ENCODE measurements at regions not wholly inside any gene's neighbourhood (a gene's known extent, or its start where the extent isn't known, plus 50 kb on each side); places are given as distances from the start of the nearest gene placed in this dataset.

DNA sequence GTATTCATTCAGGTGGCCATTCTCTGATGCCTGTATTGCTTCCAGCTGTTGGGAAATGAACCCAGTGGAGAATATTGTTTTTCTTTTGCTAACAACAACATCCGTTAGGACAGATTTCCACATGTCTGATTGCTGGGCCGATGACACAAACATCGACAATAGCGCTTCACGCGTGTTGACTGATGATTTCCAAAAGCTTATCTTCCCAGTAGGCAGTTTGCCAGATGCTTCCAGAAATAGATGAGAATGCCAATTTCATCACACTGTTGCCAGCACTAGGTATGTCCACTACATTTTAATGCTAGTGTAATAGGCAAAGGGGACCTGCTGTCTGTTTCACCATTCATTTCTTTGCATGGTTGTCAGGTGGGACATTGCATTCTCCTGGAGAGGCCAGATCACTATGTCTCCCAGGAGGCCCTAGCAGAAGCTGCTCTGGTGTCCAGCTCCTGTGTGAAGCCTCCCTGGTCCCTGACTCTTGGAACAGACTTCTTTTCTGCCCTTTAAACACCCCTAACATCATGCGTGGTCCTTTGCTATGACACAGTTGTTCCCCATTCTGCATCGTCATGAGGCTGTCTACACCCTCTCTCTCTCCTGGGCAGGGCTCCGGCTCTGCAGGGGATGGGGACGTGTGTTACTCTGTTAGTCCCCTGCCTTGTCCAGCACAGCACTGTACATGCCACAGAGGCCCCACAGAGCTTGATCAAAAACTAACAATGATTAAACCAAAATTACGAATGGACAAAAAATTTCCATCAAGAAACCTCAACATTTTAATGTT is 181.6 kb downstream of the CDH26 start:
- Histone ChIP-seq H2AFZ (ENCODE audit: low read length, unreplicated experiment) (no peak overlapping the region), H3K36me3 (ENCODE audit: insufficient read depth, low read length) (no peaks in the 10 kb centered on the region), H3K27me3 (ENCODE audit: insufficient read depth, low read length) (peaks cover 8% of the 10 kb centered on the region; the same call in 1 of the 2 replicates), H3K79me2 (ENCODE audit: control insufficient read depth, insufficient read depth, low read length, unreplicated experiment) (no peaks in the 10 kb centered on the region), H3K4me1 (ENCODE audit: control insufficient read depth, insufficient read depth, low read length, unreplicated experiment) (no peaks in the 10 kb centered on the region), H3K27ac (ENCODE audit: low read depth, low read length) (no peak overlapping the region), H3K4me3 (ENCODE audit: low read depth, low read length) (no peak overlapping the region)

GRCh38 chr20:60142587-60142986 is 184.4 kb downstream of the CDH26 start:
- Histone ChIP-seq H2AFZ (ENCODE audit: low read length, unreplicated experiment) (no peak overlapping the region), H3K27ac (ENCODE audit: low read depth, low read length) (no peak overlapping the region), H3K4me3 (ENCODE audit: low read depth, low read length) (no peak overlapping the region), H3K4me1 (ENCODE audit: control insufficient read depth, insufficient read depth, low read length, unreplicated experiment) (no peaks in the 10 kb centered on the region), H3K27me3 (ENCODE audit: insufficient read depth, low read length) (peaks cover 12% of the 10 kb centered on the region; the same call in 1 of the 2 replicates), H3K36me3 (ENCODE audit: insufficient read depth, low read length) (no peaks in the 10 kb centered on the region), H3K79me2 (ENCODE audit: control insufficient read depth, insufficient read depth, low read length, unreplicated experiment) (no peaks in the 10 kb centered on the region)

DNA sequence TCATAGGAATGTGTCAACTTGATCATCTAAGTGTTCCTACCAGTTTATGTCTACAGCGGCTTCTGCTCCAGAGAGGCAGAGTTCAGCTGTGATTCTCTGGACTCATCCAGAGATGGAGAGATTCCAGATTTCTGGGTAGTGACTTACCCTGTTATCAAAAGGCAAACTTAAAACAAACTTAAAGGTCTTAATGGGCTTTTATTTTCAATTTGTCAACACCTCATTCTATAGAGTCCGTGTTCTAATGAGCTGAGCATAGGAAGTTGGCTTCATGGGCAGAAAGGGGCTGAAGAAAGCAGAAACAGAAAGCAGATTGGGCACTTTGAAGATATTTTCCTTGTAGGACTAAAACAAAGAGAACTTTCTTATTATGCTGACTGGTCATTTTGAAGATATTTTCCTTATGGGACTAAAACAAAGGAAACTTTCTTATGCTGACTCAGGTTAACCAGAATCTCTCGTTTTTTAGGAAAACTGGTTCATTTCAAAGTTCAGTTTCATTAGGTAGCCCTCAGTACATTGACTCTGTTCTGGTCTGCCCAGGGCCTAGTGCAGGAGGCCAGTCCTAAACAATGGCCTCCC is 185.1 kb downstream of the CDH26 start:
- Histone ChIP-seq H3K4me1 (ENCODE audit: control insufficient read depth, insufficient read depth, low read length, unreplicated experiment) (no peaks in the 10 kb centered on the region), H3K79me2 (ENCODE audit: control insufficient read depth, insufficient read depth, low read length, unreplicated experiment) (no peaks in the 10 kb centered on the region), H3K27me3 (ENCODE audit: insufficient read depth, low read length) (peaks cover 12% of the 10 kb centered on the region; the same call in 1 of the 2 replicates), H3K4me3 (ENCODE audit: low read depth, low read length) (no peak overlapping the region), H2AFZ (ENCODE audit: low read length, unreplicated experiment) (no peak overlapping the region), H3K36me3 (ENCODE audit: insufficient read depth, low read length) (no peaks in the 10 kb centered on the region), H3K27ac (ENCODE audit: low read depth, low read length) (no peak overlapping the region)

DNA sequence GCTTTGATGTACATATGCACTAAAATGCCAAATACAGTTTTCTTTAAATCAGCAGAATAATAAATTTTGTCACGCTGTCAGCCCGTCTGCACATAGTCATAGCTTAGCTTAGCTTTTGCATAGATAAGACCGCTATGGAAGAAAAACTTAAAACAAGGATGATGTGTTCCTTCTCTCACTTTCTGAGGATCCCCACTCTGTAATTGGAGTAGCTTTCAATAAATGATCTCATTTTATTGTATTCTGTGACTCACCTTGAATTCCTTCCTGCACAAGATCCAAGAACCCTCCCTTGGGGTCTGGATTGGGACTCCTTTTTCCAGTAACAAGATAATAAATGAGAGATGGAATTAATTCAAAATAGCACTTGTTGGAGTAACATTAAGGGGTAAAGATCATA is 186.2 kb downstream of the CDH26 start:
- Histone ChIP-seq H3K4me3 (ENCODE audit: low read depth, low read length) (no peak overlapping the region), H3K4me1 (ENCODE audit: control insufficient read depth, insufficient read depth, low read length, unreplicated experiment) (no peaks in the 10 kb centered on the region), H3K36me3 (ENCODE audit: insufficient read depth, low read length) (no peaks in the 10 kb centered on the region), H3K27ac (ENCODE audit: low read depth, low read length) (no peak overlapping the region), H3K79me2 (ENCODE audit: control insufficient read depth, insufficient read depth, low read length, unreplicated experiment) (no peaks in the 10 kb centered on the region), H2AFZ (ENCODE audit: low read length, unreplicated experiment) (no peak overlapping the region), H3K27me3 (ENCODE audit: insufficient read depth, low read length) (peaks cover 12% of the 10 kb centered on the region; the same call in 1 of the 2 replicates)

DNA sequence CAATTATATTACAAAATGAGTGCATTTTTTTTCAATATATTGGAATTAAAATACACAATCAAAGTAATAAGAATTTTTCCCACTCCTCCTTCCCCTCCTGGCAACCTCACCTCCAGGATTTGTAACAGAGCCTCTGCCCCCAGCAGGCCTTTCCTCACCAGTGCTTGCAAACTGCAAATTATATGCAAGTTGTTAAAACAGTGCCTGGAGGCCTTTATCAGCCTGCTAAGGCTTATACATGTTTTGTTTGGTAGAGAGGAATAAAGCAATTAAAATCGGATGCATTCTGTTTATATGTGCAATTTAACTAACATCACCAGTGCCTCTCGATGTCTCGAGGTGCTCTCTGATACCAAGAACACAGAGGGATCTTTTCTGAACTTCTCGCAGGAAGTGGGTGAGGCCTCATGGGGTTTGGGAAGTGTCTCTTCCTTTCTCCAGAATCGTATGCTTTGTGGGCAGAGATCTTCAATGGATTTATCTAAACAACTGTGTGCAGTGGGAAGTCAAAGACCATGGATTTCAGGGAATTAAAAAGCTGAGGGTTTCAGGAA is 186.8 kb downstream of the CDH26 start:
- no peaks in the 10 kb centered on the region for H3K4me1 ChIP-seq (ENCODE audit: control insufficient read depth, insufficient read depth, low read length, unreplicated experiment)
- H2AFZ ChIP-seq (ENCODE audit: low read length, unreplicated experiment): no peak overlapping the region
- H3K79me2 ChIP-seq (ENCODE audit: control insufficient read depth, insufficient read depth, low read length, unreplicated experiment): no peaks in the 10 kb centered on the region
- H3K36me3 ChIP-seq (ENCODE audit: insufficient read depth, low read length): no peaks in the 10 kb centered on the region
- no peak overlapping the region for H3K4me3 ChIP-seq (ENCODE audit: low read depth, low read length)
- no peak overlapping the region for H3K27ac ChIP-seq (ENCODE audit: low read depth, low read length)
- H3K27me3 ChIP-seq (ENCODE audit: insufficient read depth, low read length): peaks cover 14% of the 10 kb centered on the region; the same call in 1 of the 2 replicates

- Histone ChIP-seq H3K79me2 (ENCODE audit: control insufficient read depth, insufficient read depth, low read length, unreplicated experiment) (no peaks in the 10 kb centered on the region), H3K4me3 (ENCODE audit: low read depth, low read length) (no peak overlapping the region), H3K36me3 (ENCODE audit: insufficient read depth, low read length) (no peaks in the 10 kb centered on the region), H3K27ac (ENCODE audit: low read depth, low read length) (no peak overlapping the region), H2AFZ (ENCODE audit: low read length, unreplicated experiment) (no peak overlapping the region), H3K27me3 (ENCODE audit: insufficient read depth, low read length) (peaks cover 19% of the 10 kb centered on the region; the same call in 1 of the 2 replicates), H3K4me1 (ENCODE audit: control insufficient read depth, insufficient read depth, low read length, unreplicated experiment) (no peaks in the 10 kb centered on the region)
These were observed 188.8 kb downstream of the CDH26 start for GRCh38 chr20:60147004-60147403.

- Histone ChIP-seq H3K36me3 (ENCODE audit: insufficient read depth, low read length) (no peaks in the 10 kb centered on the region), H3K4me3 (ENCODE audit: low read depth, low read length) (no peak overlapping the region), H3K27me3 (ENCODE audit: insufficient read depth, low read length) (peaks cover 12% of the 10 kb centered on the region; the same call in 1 of the 2 replicates), H3K27ac (ENCODE audit: low read depth, low read length) (no peak overlapping the region), H3K4me1 (ENCODE audit: control insufficient read depth, insufficient read depth, low read length, unreplicated experiment) (no peaks in the 10 kb centered on the region), H2AFZ (ENCODE audit: low read length, unreplicated experiment) (no peak overlapping the region), H3K79me2 (ENCODE audit: control insufficient read depth, insufficient read depth, low read length, unreplicated experiment) (no peaks in the 10 kb centered on the region)
These were observed 190.7 kb downstream of the CDH26 start for GRCh38 chr20:60148885-60149284.

DNA sequence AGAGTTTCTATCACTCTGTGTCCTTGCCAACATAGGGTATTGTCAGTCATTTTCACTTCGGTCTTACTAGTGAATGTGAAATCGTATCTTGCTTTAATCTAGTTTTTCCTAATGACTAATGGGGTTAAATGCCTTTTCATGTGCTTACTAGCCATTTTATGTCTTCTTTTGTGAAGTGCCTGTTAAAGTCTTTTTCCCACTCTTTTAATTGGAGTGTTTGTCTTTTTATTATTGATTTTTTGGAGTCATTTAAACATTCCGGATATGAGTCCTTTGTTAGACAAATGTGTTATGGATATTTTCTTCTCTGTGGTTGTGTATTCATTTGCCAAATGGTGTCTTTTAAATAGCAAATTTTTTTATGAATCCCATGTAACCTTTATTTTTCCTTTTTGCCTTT is 194.6 kb downstream of the CDH26 start:
- Histone ChIP-seq H3K36me3 (ENCODE audit: insufficient read depth, low read length) (no peaks in the 10 kb centered on the region), H3K4me3 (ENCODE audit: low read depth, low read length) (no peak overlapping the region), H3K27ac (ENCODE audit: low read depth, low read length) (no peak overlapping the region), H3K27me3 (ENCODE audit: insufficient read depth, low read length) (peaks cover 11% of the 10 kb centered on the region; the same call in 1 of the 2 replicates), H3K4me1 (ENCODE audit: control insufficient read depth, insufficient read depth, low read length, unreplicated experiment) (no peaks in the 10 kb centered on the region), H2AFZ (ENCODE audit: low read length, unreplicated experiment) (no peak overlapping the region), H3K79me2 (ENCODE audit: control insufficient read depth, insufficient read depth, low read length, unreplicated experiment) (no peaks in the 10 kb centered on the region)

DNA sequence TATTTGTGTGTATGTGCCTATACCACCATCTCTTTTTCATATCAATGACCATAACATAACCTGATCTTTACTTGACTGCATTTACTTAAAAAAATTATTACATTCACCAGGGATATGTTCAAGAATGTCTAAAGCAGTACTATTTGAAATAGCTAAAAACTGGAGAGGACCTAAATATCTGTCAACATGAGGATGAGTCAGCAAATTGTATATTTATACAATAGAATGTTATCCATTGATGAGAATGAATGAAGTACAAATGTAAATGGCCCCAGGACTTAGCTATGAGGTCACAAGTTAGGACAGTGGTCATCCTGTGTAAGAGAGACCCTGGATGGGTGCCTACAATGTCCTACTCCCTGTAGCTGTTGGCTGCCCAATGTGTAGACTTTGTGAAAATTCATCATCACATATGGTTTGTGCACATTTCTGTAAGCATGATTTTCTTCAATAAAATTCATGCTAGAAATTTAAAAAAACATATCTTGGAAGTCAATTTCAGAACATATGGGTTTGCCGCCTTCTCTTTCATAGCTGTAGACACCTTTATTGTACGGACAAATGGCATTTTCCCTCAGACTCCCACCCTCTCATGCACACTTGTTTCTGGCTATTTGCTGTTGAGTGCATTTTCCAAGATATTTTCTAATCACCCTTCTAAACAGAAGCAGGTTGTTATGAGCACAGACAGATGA is 202.4 kb downstream of the CDH26 start:
- H2AFZ ChIP-seq (ENCODE audit: low read length, unreplicated experiment): no peak overlapping the region
- H3K79me2 ChIP-seq (ENCODE audit: control insufficient read depth, insufficient read depth, low read length, unreplicated experiment): no peaks in the 10 kb centered on the region
- no peaks in the 10 kb centered on the region for H3K36me3 ChIP-seq (ENCODE audit: insufficient read depth, low read length)
- H3K4me1 ChIP-seq (ENCODE audit: control insufficient read depth, insufficient read depth, low read length, unreplicated experiment): no peaks in the 10 kb centered on the region
- H3K4me3 ChIP-seq (ENCODE audit: low read depth, low read length): no peak overlapping the region
- H3K27ac ChIP-seq (ENCODE audit: low read depth, low read length): no peak overlapping the region
- H3K27me3 ChIP-seq (ENCODE audit: insufficient read depth, low read length): no peaks in the 10 kb centered on the region; the same call in 1 of the 2 replicates

DNA sequence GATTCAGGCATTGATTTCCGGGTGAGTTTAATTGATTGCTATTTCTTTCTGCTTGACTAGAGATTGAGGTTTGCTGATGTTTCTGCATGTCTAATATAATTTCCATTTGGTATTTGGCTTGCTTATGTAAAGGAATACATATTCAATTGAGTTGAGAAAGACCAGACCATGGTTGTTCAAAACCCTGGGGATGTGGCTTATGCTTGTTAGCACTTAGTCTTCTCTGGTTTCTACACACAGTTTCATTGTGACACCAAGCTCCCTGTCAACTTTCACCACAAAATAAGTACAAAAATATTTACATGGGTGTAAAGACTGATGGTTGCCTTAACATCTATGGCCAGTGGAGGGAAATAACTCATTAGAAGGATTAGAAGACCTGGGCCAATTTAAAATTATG is 209.6 kb downstream of the CDH26 start:
- H3K27me3 ChIP-seq (ENCODE audit: insufficient read depth, low read length): peaks cover 4% of the 10 kb centered on the region
- H3K79me2 ChIP-seq (ENCODE audit: control insufficient read depth, insufficient read depth, low read length, unreplicated experiment): no peaks in the 10 kb centered on the region
- no peak overlapping the region for H3K27ac ChIP-seq (ENCODE audit: low read depth, low read length)
- no peak overlapping the region for H2AFZ ChIP-seq (ENCODE audit: low read length, unreplicated experiment)
- no peaks in the 10 kb centered on the region for H3K4me1 ChIP-seq (ENCODE audit: control insufficient read depth, insufficient read depth, low read length, unreplicated experiment)
- H3K36me3 ChIP-seq (ENCODE audit: insufficient read depth, low read length): no peaks in the 10 kb centered on the region
- no peak overlapping the region for H3K4me3 ChIP-seq (ENCODE audit: low read depth, low read length)

All from ACC112 (cell line).